Epithelial cell of proximal tubule (primary cell): ENCODE measurements at regions not wholly inside any gene's neighbourhood (a gene's known extent, or its start where the extent isn't known, plus 50 kb on each side); places are given as distances from the start of the nearest gene placed in this dataset.

Source experiments
- DNase-seq: peaks from one replicate; pipeline ENCODE4 v3.0.0-alpha.2; 2011; ENCODE audit warnings: low read depth
- H3K4me3 ChIP-seq: 2 replicates; pipeline ENCODE4 v1.5.1; 2011; ENCODE audit warnings: low read depth, mild to moderate bottlenecking, low read length
- TF ChIP-seq, protein P1 (sequence below): conservative IDR thresholded peaks from 2 replicates; pipeline ENCODE4 v1.5.1; 2012; ENCODE audit warnings: low read depth, mild to moderate bottlenecking, low read length

GRCh38 chr4:54169176-54169575 is 59.9 kb upstream of the PDGFRA start:
- H3K4me3 ChIP-seq = no peak overlapping the region
- no peak for DNase-seq
- TF ChIP-seq, protein P1, sequence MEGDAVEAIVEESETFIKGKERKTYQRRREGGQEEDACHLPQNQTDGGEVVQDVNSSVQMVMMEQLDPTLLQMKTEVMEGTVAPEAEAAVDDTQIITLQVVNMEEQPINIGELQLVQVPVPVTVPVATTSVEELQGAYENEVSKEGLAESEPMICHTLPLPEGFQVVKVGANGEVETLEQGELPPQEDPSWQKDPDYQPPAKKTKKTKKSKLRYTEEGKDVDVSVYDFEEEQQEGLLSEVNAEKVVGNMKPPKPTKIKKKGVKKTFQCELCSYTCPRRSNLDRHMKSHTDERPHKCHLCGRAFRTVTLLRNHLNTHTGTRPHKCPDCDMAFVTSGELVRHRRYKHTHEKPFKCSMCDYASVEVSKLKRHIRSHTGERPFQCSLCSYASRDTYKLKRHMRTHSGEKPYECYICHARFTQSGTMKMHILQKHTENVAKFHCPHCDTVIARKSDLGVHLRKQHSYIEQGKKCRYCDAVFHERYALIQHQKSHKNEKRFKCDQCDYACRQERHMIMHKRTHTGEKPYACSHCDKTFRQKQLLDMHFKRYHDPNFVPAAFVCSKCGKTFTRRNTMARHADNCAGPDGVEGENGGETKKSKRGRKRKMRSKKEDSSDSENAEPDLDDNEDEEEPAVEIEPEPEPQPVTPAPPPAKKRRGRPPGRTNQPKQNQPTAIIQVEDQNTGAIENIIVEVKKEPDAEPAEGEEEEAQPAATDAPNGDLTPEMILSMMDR = no peak

DNA sequence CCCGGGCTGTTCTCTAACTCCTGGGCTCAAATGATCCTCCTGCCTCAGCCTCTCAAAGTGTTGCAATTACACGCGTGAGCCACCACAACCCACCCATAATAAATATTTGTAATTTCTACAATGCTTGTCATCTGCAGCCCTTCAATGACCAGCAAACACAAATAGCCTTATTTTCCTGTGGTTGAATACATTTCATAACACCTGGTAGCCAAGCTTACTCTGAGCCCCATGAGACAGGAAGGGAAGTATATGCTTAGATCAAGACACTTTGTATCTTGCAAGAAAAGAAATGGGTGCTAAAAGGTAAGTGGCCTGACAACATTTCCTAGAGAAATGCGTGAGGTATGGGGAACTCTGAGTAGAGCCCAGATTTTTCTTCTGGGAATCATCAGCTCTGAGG is 56.9 kb upstream of the PDGFRA start:
- TF ChIP-seq, protein P1 = no peak
- DNase-seq = no peak
- H3K4me3 ChIP-seq = no peak overlapping the region

- DNase-seq = no peak
- TF ChIP-seq, protein P1 = no peak
- no peak overlapping the region for H3K4me3 ChIP-seq
These were observed 55.7 kb upstream of the PDGFRA start for GRCh38 chr4:54173281-54173912.

DNA sequence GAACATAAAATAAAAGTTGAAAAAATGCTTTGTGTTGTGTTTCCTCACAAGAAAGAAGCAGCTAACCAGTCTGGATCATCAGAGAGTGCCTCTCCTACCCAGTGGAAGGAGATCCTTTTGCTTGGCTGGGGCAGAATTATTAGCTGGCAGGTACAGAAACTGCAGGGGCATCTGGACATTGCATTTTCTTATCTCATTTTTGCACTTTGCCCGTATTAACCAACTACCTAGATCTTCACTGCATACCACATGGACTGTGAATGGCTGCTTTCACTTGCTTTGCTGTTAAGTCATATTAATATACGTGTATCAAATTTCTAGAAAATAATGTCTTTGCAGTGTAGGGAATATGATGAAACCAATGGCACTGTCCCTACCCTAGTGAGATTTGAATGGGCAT is 52.9 kb upstream of the PDGFRA start:
- no peak overlapping the region for H3K4me3 ChIP-seq
- TF ChIP-seq, protein P1 = no peak
- DNase-seq = no peak
